ENCODE measurements at regions not wholly inside any gene's neighbourhood (a gene's known extent, or its start where the extent isn't known, plus 50 kb on each side); places are given as distances from the start of the nearest gene placed in this dataset.

DNA sequence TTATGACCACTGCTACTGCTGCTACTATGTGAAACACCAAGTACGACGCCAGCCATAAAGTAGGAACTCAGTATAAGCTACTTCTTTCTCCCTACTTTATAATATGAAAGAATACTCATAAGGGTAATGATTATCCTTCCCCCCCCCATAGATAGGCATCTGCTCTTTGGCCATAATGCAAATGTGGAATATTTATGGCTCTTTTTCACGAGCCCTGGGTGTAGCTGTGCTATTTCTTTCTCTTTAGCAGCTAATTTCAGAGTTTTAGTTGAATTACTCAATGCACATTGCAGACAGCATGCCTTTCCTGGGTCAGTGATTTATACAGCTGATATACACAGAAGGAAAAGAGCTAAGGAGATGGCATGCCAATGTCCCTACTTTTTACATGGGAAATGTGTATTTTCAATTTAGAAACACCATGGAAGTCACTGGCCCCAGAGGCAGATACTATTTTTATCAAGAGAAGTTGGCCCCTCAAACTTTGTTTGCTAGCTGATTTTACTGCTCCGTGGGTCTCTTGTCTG, 234.1 kb upstream of the KIAA1217 start:
- TF ChIP-seq, protein P1, sequence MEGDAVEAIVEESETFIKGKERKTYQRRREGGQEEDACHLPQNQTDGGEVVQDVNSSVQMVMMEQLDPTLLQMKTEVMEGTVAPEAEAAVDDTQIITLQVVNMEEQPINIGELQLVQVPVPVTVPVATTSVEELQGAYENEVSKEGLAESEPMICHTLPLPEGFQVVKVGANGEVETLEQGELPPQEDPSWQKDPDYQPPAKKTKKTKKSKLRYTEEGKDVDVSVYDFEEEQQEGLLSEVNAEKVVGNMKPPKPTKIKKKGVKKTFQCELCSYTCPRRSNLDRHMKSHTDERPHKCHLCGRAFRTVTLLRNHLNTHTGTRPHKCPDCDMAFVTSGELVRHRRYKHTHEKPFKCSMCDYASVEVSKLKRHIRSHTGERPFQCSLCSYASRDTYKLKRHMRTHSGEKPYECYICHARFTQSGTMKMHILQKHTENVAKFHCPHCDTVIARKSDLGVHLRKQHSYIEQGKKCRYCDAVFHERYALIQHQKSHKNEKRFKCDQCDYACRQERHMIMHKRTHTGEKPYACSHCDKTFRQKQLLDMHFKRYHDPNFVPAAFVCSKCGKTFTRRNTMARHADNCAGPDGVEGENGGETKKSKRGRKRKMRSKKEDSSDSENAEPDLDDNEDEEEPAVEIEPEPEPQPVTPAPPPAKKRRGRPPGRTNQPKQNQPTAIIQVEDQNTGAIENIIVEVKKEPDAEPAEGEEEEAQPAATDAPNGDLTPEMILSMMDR (IDR thresholded peaks at IDR 0.05; ENCODE audit: borderline replicate concordance, extremely low read depth, low read length, poor library complexity, severe bottlenecking): no peak
- no peak for TF ChIP-seq EZH2 (IDR thresholded peaks at IDR 0.05; ENCODE audit: borderline replicate concordance, low read depth, low read length, severe bottlenecking)

All from DND-41 (cell line).